HUES48 (cell line): ENCODE measurements at regions not wholly inside any gene's neighbourhood (a gene's known extent, or its start where the extent isn't known, plus 50 kb on each side); places are given as distances from the start of the nearest gene placed in this dataset.

Experiments used
- H3K27ac ChIP-seq: one replicate; pipeline ENCODE4 v1.7.0; 2013; ENCODE audit warnings: low read depth, low read length, inconsistent platforms
- H3K27me3 ChIP-seq: 2 replicates; pipeline ENCODE4 v1.6.1; 2013; ENCODE audit warnings: mild to moderate bottlenecking, low read length; ENCODE audit not compliant: control insufficient read depth, insufficient read depth
- H3K36me3 ChIP-seq: 2 replicates; pipeline ENCODE4 v1.6.1; 2013; ENCODE audit warnings: low read length; ENCODE audit not compliant: control insufficient read depth, insufficient read depth
- H3K4me1 ChIP-seq: 2 replicates; pipeline ENCODE4 v1.6.1; 2013; ENCODE audit warnings: mild to moderate bottlenecking, low read length; ENCODE audit not compliant: control insufficient read depth, insufficient read depth
- H3K4me3 ChIP-seq: 2 replicates; pipeline ENCODE4 v1.5.1; 2013; ENCODE audit warnings: mild to moderate bottlenecking, low read depth, low read length
- H3K9ac ChIP-seq: 2 replicates; pipeline ENCODE4 v1.6.1; 2013; ENCODE audit warnings: mild to moderate bottlenecking, low read depth, low read length, moderate library complexity
- H3K9me3 ChIP-seq: 2 replicates; pipeline ENCODE4 v1.6.1; 2013; ENCODE audit warnings: low read length; ENCODE audit not compliant: control insufficient read depth, insufficient read depth

GRCh38 chr5:129163810-129164378 is 69.3 kb downstream of the ISOC1 start:
- no peak overlapping the region for H3K4me3 ChIP-seq
- H3K9me3 ChIP-seq = no peaks in the 10 kb centered on the region
- no peak overlapping the region for H3K27ac ChIP-seq
- no peaks in the 10 kb centered on the region for H3K4me1 ChIP-seq
- H3K36me3 ChIP-seq = no peaks in the 10 kb centered on the region
- H3K9ac ChIP-seq = no peak overlapping the region
- H3K27me3 ChIP-seq = no peaks in the 10 kb centered on the region

- Histone ChIP-seq H3K27ac (no peak overlapping the region), H3K4me1 (peaks cover 5% of the 10 kb centered on the region), H3K36me3 (no peaks in the 10 kb centered on the region), H3K27me3 (no peaks in the 10 kb centered on the region), H3K4me3 (no peak overlapping the region), H3K9ac (no peak overlapping the region), H3K9me3 (no peaks in the 10 kb centered on the region)
These were observed 75.5 kb downstream of the ISOC1 start for GRCh38 chr5:129170050-129170449.

GRCh38 chr5:129171194-129171944 is 76.8 kb downstream of the ISOC1 start:
- H3K27ac ChIP-seq = no peak overlapping the region
- H3K36me3 ChIP-seq = no peaks in the 10 kb centered on the region
- H3K27me3 ChIP-seq = no peaks in the 10 kb centered on the region
- peaks cover 5% of the 10 kb centered on the region for H3K4me1 ChIP-seq
- H3K9ac ChIP-seq = no peak overlapping the region; the same call in 1 of the 2 replicates
- H3K4me3 ChIP-seq = no peak overlapping the region
- no peaks in the 10 kb centered on the region for H3K9me3 ChIP-seq

GRCh38 chr5:129172580-129172979 is 78.0 kb downstream of the ISOC1 start:
- Histone ChIP-seq H3K36me3 (no peaks in the 10 kb centered on the region), H3K27me3 (no peaks in the 10 kb centered on the region), H3K9ac (no peak overlapping the region), H3K9me3 (no peaks in the 10 kb centered on the region), H3K27ac (no peak overlapping the region), H3K4me3 (no peak overlapping the region), H3K4me1 (peaks cover 5% of the 10 kb centered on the region)

- no peak overlapping the region for H3K4me3 ChIP-seq
These were observed 79.2 kb downstream of the ISOC1 start for GRCh38 chr5:129173771-129174170.

GRCh38 chr5:129174480-129174879 is 79.9 kb downstream of the ISOC1 start:
- no peak overlapping the region for H3K27ac ChIP-seq
- no peak overlapping the region for H3K4me3 ChIP-seq
- no peak overlapping the region for H3K9ac ChIP-seq
- no peaks in the 10 kb centered on the region for H3K36me3 ChIP-seq
- no peaks in the 10 kb centered on the region for H3K9me3 ChIP-seq
- H3K27me3 ChIP-seq = no peaks in the 10 kb centered on the region
- peaks cover 5% of the 10 kb centered on the region for H3K4me1 ChIP-seq

More at GRCh38 chr5:129173771-129174170, 79.2 kb downstream of the ISOC1 start:
- Histone ChIP-seq H3K36me3 (no peaks in the 10 kb centered on the region), H3K9ac (no peak overlapping the region), H3K4me1 (peaks cover 5% of the 10 kb centered on the region), H3K9me3 (no peaks in the 10 kb centered on the region), H3K27me3 (no peaks in the 10 kb centered on the region), H3K27ac (no peak overlapping the region)

- Histone ChIP-seq H3K9ac (no peak overlapping the region), H3K4me1 (no peaks in the 10 kb centered on the region), H3K27ac (no peak overlapping the region), H3K27me3 (no peaks in the 10 kb centered on the region), H3K4me3 (no peak overlapping the region), H3K9me3 (no peaks in the 10 kb centered on the region), H3K36me3 (no peaks in the 10 kb centered on the region)
These were observed 82.9 kb downstream of the ISOC1 start for GRCh38 chr5:129177451-129177850.

GRCh38 chr5:129199308-129199707 is 104.8 kb downstream of the ISOC1 start:
- no peak overlapping the region for H3K27ac ChIP-seq
- H3K27me3 ChIP-seq = no peaks in the 10 kb centered on the region
- H3K4me3 ChIP-seq = no peak overlapping the region
- H3K36me3 ChIP-seq = no peaks in the 10 kb centered on the region
- no peaks in the 10 kb centered on the region for H3K4me1 ChIP-seq
- H3K9ac ChIP-seq = no peak overlapping the region
- H3K9me3 ChIP-seq = no peaks in the 10 kb centered on the region

- H3K27ac ChIP-seq = no peak overlapping the region
- no peak overlapping the region for H3K9ac ChIP-seq
- H3K27me3 ChIP-seq = no peaks in the 10 kb centered on the region
These were observed 110.0 kb downstream of the ISOC1 start for GRCh38 chr5:129204525-129204924.

GRCh38 chr5:129216001-129216400 is 121.5 kb downstream of the ISOC1 start:
- no peak overlapping the region for H3K4me3 ChIP-seq
- H3K36me3 ChIP-seq = no peaks in the 10 kb centered on the region
- H3K27ac ChIP-seq = no peak overlapping the region
- H3K27me3 ChIP-seq = no peaks in the 10 kb centered on the region
- H3K9ac ChIP-seq = no peak overlapping the region
- H3K4me1 ChIP-seq = no peaks in the 10 kb centered on the region
- no peaks in the 10 kb centered on the region for H3K9me3 ChIP-seq

More at GRCh38 chr5:129204525-129204924, 110.0 kb downstream of the ISOC1 start:
- no peaks in the 10 kb centered on the region for H3K9me3 ChIP-seq
- no peaks in the 10 kb centered on the region for H3K36me3 ChIP-seq
- H3K4me1 ChIP-seq = no peaks in the 10 kb centered on the region
- H3K4me3 ChIP-seq = no peak overlapping the region

- H3K27ac ChIP-seq = no peak overlapping the region
- H3K36me3 ChIP-seq = no peaks in the 10 kb centered on the region
- H3K9ac ChIP-seq = no peak overlapping the region
- H3K4me3 ChIP-seq = no peak overlapping the region
- no peaks in the 10 kb centered on the region for H3K27me3 ChIP-seq
- H3K4me1 ChIP-seq = no peaks in the 10 kb centered on the region
- no peaks in the 10 kb centered on the region for H3K9me3 ChIP-seq
These were observed 122.6 kb downstream of the ISOC1 start for GRCh38 chr5:129217179-129217578.
